K562 (cell line): ENCODE measurements at regions not wholly inside any gene's neighbourhood (a gene's known extent, or its start where the extent isn't known, plus 50 kb on each side); places are given as distances from the start of the nearest gene placed in this dataset.

Experiments used
- ATAC-seq: fragments of 200-7000 bp; cut with Tn5 transposase; 3 replicates; pipeline ENCODE4 v1.9.1; 2020; ENCODE audit warnings: moderate library complexity
- BruUV-seq: library from RNA; stranded (reverse); fragments of 400-500 nt; replicated peaks from 2 replicates; lab custom pipeline; 2021; lab: Mats Ljungman, UMichigan
- CTCF ChIA-PET: fragments of 300-600 bp; formaldehyde crosslinking; extraction: SDS; loops from one replicate; lab custom pipeline; 2021; ENCODE audit warnings: low intra/inter-chr PET ratio; lab: Yijun Ruan, JAX
- POLR2A ChIA-PET: fragments of 300-600, 350-650 bp; sonication (Branson Sonifier 250); formaldehyde crosslinking; extraction: SDS; loops from one replicate; lab custom pipeline; 2021; ENCODE audit warnings: antibody characterized with exemption, inconsistent platforms; lab: Yijun Ruan, JAX
- DNase-seq, 4 experiments: peaks; one replicate each; pipeline versions ENCODE4 v3.0.0 to v3.0.0-alpha.2; 2011 to 2018; ENCODE audit warnings: low spot score in 3 of 4, mixed read lengths in 3 of 4; ENCODE audit errors: extremely low read depth in 1 of 4
- FAIRE-seq: peaks from 2 replicates; lab custom pipeline; 2011; peaks lifted over from hg19 to GRCh38; lab: Jason Lieb, UNC
- H2AFZ ChIP-seq: 2 replicates; pipeline ENCODE4 v1.6.0; 2011; ENCODE audit warnings: low read depth, low read length, control low read depth, inconsistent platforms
- H3K27ac ChIP-seq: fragments of 200-600 bp; 3 replicates; pipeline ENCODE4 v1.8.0; 2011; ENCODE audit warnings: low read depth, mild to moderate bottlenecking, control low read depth, inconsistent platforms, low read length, moderate library complexity, mixed read lengths; ENCODE audit errors: extremely low read depth
- H3K27me3 ChIP-seq, 2 experiments: fragments of 300-600 bp in 1 of 2; 2 replicates in 1 of 2; 3 replicates in 1 of 2; pipeline versions ENCODE4 v1.6.0 to v1.8.0; 2011; ENCODE audit warnings: inconsistent platforms in 2 of 2, low read length in 2 of 2, mild to moderate bottlenecking in 1 of 2, mixed read lengths in 1 of 2, moderate library complexity in 1 of 2; ENCODE audit not compliant: control insufficient read depth in 2 of 2, insufficient read depth in 2 of 2
- H3K36me3 ChIP-seq: fragments of 300-600 bp; 3 replicates; pipeline ENCODE4 v1.8.0; 2011; ENCODE audit warnings: mild to moderate bottlenecking, low read length, inconsistent platforms; ENCODE audit not compliant: control insufficient read depth, insufficient read depth
- H3K4me1 ChIP-seq, 2 experiments: fragments of 200-600 bp in 1 of 2; replicated peaks in 1 of 2; 2 replicates in 1 of 2; 3 replicates in 1 of 2; pipeline versions ENCODE4 v1.5.1 to v1.8.0; 2011; ENCODE audit warnings: inconsistent platforms in 2 of 2, low read length in 2 of 2, mild to moderate bottlenecking in 1 of 2, mixed read lengths in 1 of 2, moderate library complexity in 1 of 2; ENCODE audit not compliant: control insufficient read depth in 2 of 2, insufficient read depth in 2 of 2
- H3K4me2 ChIP-seq: 2 replicates; pipeline ENCODE4 v1.6.1; 2011; ENCODE audit warnings: low read length, control low read depth, inconsistent platforms, mixed read lengths; ENCODE audit not compliant: insufficient read depth
- H3K4me3 ChIP-seq: fragments of 200-600 bp; sonication (generic), shearing (Covaris generic); 2 replicates; pipeline ENCODE4 v1.5.1; 2016; ENCODE audit warnings: control low read depth, inconsistent platforms
- H3K79me2 ChIP-seq: fragments of 200-600 bp; 3 replicates; pipeline ENCODE4 v1.8.0; 2011; ENCODE audit warnings: low read length, inconsistent platforms; ENCODE audit not compliant: control insufficient read depth, insufficient read depth
- H3K9ac ChIP-seq, 2 experiments: 2 replicates each; pipeline versions ENCODE4 v1.6.0 to v1.6.1; 2011; ENCODE audit warnings: low read depth in 2 of 2, low read length in 2 of 2, control low read depth in 1 of 2, inconsistent platforms in 1 of 2, mild to moderate bottlenecking in 1 of 2, mixed read lengths in 1 of 2; ENCODE audit not compliant: insufficient read depth in 1 of 2
- H3K9me1 ChIP-seq: one replicate; pipeline ENCODE4 v1.6.0; 2011; ENCODE audit warnings: inconsistent platforms, mild to moderate bottlenecking, low read length, moderate library complexity; ENCODE audit not compliant: control insufficient read depth, insufficient read depth
- H3K9me3 ChIP-seq: replicated peaks from 2 replicates; pipeline ENCODE4 v1.5.1; 2011; ENCODE audit warnings: low read depth, low read length, inconsistent platforms; ENCODE audit not compliant: control insufficient read depth, insufficient read depth
- H4K20me1 ChIP-seq: replicated peaks from 2 replicates; pipeline ENCODE4 v1.6.1; 2011; ENCODE audit warnings: low read length, inconsistent platforms, mixed read lengths; ENCODE audit not compliant: control insufficient read depth, insufficient read depth
- EZH2 ChIP-seq: IDR thresholded peaks from 2 replicates; pipeline ENCODE4 v1.6.1; 2012; ENCODE audit warnings: low read depth, mild to moderate bottlenecking, inconsistent platforms, low read length, borderline replicate concordance
- FIP1L1 ChIP-seq: fragments of 200-400 bp; formaldehyde crosslinking; IDR thresholded peaks from 2 replicates; pipeline ENCODE4 v1.6.1; 2018; ENCODE audit warnings: mild to moderate bottlenecking, low read depth, low read length; ENCODE audit not compliant: poor library complexity, severe bottlenecking
- FUS ChIP-seq: fragments of 200-400 bp; formaldehyde crosslinking; optimal IDR thresholded peaks from 2 replicates; pipeline ENCODE3; 2017; ENCODE audit warnings: low read depth, low read length
- KAT8 ChIP-seq: fragments of 450-650 bp; IDR thresholded peaks from 2 replicates; pipeline ENCODE4 v1.6.1; 2016; ENCODE audit warnings: low read depth, mild to moderate bottlenecking
- KLF1 ChIP-seq: fragments of 450-650 bp; IDR thresholded peaks from 2 replicates; pipeline ENCODE4 v1.6.1; 2016; ENCODE audit warnings: missing genetic modification characterization, missing compliant biosample characterization
- MTF1 ChIP-seq: fragments of 250-450 bp; sonication (Bioruptor Pico); IDR thresholded peaks from 2 replicates; pipeline ENCODE4 v1.9.0; 2021; ENCODE audit warnings: moderate library complexity, mild to moderate bottlenecking, inconsistent platforms, borderline replicate concordance
- NCOA4 ChIP-seq: fragments of 450-650 bp; IDR thresholded peaks from 2 replicates; pipeline ENCODE4 v1.6.1; 2018; ENCODE audit warnings: mild to moderate bottlenecking; ENCODE audit not compliant: partially characterized antibody
- PTBP1 ChIP-seq: fragments of 200-400 bp; formaldehyde crosslinking; IDR thresholded peaks from 2 replicates; pipeline ENCODE4 v1.6.1; 2017; ENCODE audit warnings: low read depth, low read length
- SRF ChIP-seq, 2 experiments: fragments of 250-450, 450-650 bp in 1 of 2; sonication (Bioruptor Pico) in 1 of 2; sonication (generic) in 1 of 2; formaldehyde crosslinking; IDR thresholded peaks; 2 replicates each; pipeline versions ENCODE4 v1.5.0 to v1.5.1; 2020 to 2022; ENCODE audit warnings: mild to moderate bottlenecking in 1 of 2, missing genetic modification reagents in 1 of 2
- ZFPM2 ChIP-seq: fragments of 250-450 bp; sonication (Bioruptor Pico); IDR thresholded peaks from 2 replicates; pipeline ENCODE4 v1.5.1; 2022; ENCODE audit warnings: mild to moderate bottlenecking
- WGBS: fragments of 100-300 bp; shearing (Covaris generic); methylation state at CpG from one replicate; pipeline ENCODE4 v1.1.6; 2016; ENCODE audit warnings: low coverage, mixed read lengths; ENCODE audit not compliant: insufficient coverage; ENCODE audit errors: missing lambda C conversion rate; 5-methylcytosine and 5-hydroxymethylcytosine counted together
- in situ Hi-C: fragments of 300-500 bp; cut with MboI; formaldehyde crosslinking; loops from 4 replicates; pipeline ENCODE4 v1.15.0; 2018; ENCODE audit warnings: inconsistent platforms, mixed read lengths
- intact Hi-C: fragments of 100-400 bp; cut with micrococcal nuclease; formaldehyde crosslinking; loops from 2 replicates; pipeline ENCODE4 v1.14.2; 2022
- TF ChIP-seq, protein P1 (sequence below), 2 experiments: fragments of 450-650 bp; conservative IDR thresholded peaks; 2 replicates each; pipeline ENCODE4 v1.6.1; 2017; ENCODE audit warnings: mild to moderate bottlenecking in 2 of 2, moderate library complexity in 2 of 2
- TF ChIP-seq, protein P2 (sequence below), 2 experiments: fragments of 250-450 bp in 1 of 2; fragments of 450-650 bp in 1 of 2; sonication (Bioruptor Pico) in 1 of 2; IDR thresholded peaks; 2 replicates each; pipeline versions ENCODE4 v1.6.1 to v1.8.0; 2016 to 2021; ENCODE audit warnings: mild to moderate bottlenecking in 2 of 2, moderate library complexity in 2 of 2, missing compliant biosample characterization in 1 of 2, missing genetic modification characterization in 1 of 2
- TF ChIP-seq, protein P3 (sequence below): fragments of 250-450 bp; sonication (Bioruptor Pico); IDR thresholded peaks from 2 replicates; pipeline ENCODE4 v1.5.0; 2021

DNA sequence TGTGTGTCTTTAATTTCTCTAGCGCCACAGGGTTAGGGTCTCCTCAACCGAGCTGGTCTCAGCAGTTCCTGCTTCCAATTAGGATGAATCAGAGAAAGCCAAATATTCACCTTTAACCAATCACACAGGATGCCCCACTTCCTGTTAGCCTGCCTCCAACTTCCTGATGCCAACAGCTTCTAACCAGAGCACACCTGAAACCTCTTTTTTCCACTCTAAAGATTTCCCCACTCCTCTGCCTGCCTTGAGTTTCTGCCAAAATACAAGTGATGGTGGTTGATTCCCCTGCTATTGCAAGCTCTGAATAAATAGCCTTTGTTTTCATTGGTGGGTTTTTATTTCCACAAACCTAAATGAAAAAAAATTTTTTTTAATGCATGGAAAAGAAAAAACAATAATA is 144.7 kb upstream of the UST start:
- in situ Hi-C loops: no loop called here
- Histone ChIP-seq H3K27ac (no peak overlapping the region), H3K4me1 (no peaks in the 10 kb centered on the region), H3K4me3 (no peak overlapping the region), H2AFZ (no peak overlapping the region), H3K9me3 (no peaks in the 10 kb centered on the region), H3K4me2 (no peak overlapping the region), H3K9me1 (no peaks in the 10 kb centered on the region), H3K9ac (no peak overlapping the region)
- POLR2A ChIA-PET: no interaction called here
- no TSS peak for BruUV-seq
- DNase-seq: no peak
- TF ChIP-seq FUS (no peak), KLF1 (no peak), MTF1 (CRISPR knock-in tag) (no peak), KAT8 (no peak), FIP1L1 (no peak), PTBP1 (no peak), NCOA4 (no peak), ZFPM2 (CRISPR knock-in tag) (no peak), SRF (CRISPR knock-in tag; IDR thresholded peaks at IDR 0.05) (no peak), EZH2 (no peak)
- TF ChIP-seq, protein P1, sequence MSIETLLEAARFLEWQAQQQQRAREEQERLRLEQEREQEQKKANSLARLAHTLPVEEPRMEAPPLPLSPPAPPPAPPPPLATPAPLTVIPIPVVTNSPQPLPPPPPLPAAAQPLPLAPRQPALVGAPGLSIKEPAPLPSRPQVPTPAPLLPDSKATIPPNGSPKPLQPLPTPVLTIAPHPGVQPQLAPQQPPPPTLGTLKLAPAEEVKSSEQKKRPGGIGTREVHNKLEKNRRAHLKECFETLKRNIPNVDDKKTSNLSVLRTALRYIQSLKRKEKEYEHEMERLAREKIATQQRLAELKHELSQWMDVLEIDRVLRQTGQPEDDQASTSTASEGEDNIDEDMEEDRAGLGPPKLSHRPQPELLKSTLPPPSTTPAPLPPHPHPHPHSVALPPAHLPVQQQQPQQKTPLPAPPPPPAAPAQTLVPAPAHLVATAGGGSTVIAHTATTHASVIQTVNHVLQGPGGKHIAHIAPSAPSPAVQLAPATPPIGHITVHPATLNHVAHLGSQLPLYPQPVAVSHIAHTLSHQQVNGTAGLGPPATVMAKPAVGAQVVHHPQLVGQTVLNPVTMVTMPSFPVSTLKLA (conservative IDR thresholded peaks at IDR 0.05): no peak
- TF ChIP-seq, protein P2, sequence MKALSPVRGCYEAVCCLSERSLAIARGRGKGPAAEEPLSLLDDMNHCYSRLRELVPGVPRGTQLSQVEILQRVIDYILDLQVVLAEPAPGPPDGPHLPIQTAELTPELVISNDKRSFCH (CRISPR knock-in tag; IDR thresholded peaks at IDR 0.05): no peak
- TF ChIP-seq, protein P2 (tag; IDR thresholded peaks at IDR 0.05): no peak
- TF ChIP-seq, protein P3, sequence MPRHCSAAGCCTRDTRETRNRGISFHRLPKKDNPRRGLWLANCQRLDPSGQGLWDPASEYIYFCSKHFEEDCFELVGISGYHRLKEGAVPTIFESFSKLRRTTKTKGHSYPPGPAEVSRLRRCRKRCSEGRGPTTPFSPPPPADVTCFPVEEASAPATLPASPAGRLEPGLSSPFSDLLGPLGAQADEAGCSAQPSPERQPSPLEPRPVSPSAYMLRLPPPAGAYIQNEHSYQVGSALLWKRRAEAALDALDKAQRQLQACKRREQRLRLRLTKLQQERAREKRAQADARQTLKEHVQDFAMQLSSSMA (CRISPR knock-in tag): no peak
- TF ChIP-seq, all 486 proteins: peak for 0
- WGBS: 0% methylated on average over 2 of the region's 2 CpGs
- H3K27me3 ChIP-seq: no peaks in the 10 kb centered on the region
- H3K36me3 ChIP-seq: no peaks in the 10 kb centered on the region
- no peak for FAIRE-seq
- intact Hi-C loops: no loop called here
- H4K20me1 ChIP-seq: no peaks in the 10 kb centered on the region
- CTCF ChIA-PET: no interaction called here
- H3K79me2 ChIP-seq: no peaks in the 10 kb centered on the region
- no peak for ATAC-seq
